H1 (cell line): ENCODE measurements at regions not wholly inside any gene's neighbourhood (a gene's known extent, or its start where the extent isn't known, plus 50 kb on each side); places are given as distances from the start of the nearest gene placed in this dataset.

Experiments
- CTCF ChIA-PET: fragments of 300-600 bp; sonication (Branson Sonifier 250); formaldehyde crosslinking; loops from one replicate; lab custom pipeline; 2021; ENCODE audit not compliant: partially characterized antibody; lab: Charles Lee
- POLR2A ChIA-PET: fragments of 300-600 bp; sonication (Branson Sonifier 250); formaldehyde crosslinking; loops from one replicate; lab custom pipeline; 2021; ENCODE audit warnings: inconsistent platforms; ENCODE audit not compliant: partially characterized antibody; lab: Charles Lee
- DNase-seq, 2 experiments: peaks; one replicate each; pipeline versions ENCODE4 v3.0.0 to v3.0.0-alpha.2; 2010 to 2022; ENCODE audit warnings: low spot score in 2 of 2, low read depth in 1 of 2, mixed read lengths in 1 of 2
- FAIRE-seq: peaks from 2 replicates; lab custom pipeline; 2011; peaks lifted over from hg19 to GRCh38; lab: Jason Lieb, UNC
- H2AFZ ChIP-seq: 2 replicates; pipeline ENCODE4 v1.8.1; 2012; ENCODE audit warnings: low read length, inconsistent platforms
- H2AK5ac ChIP-seq: 2 replicates; pipeline ENCODE4 v1.6.1; 2013; ENCODE audit warnings: low read depth, low read length
- H2BK120ac ChIP-seq: replicated peaks from 2 replicates; pipeline ENCODE3; 2013; ENCODE audit warnings: low read depth, low read length, inconsistent platforms
- H2BK12ac ChIP-seq: 2 replicates; pipeline ENCODE4 v1.6.1; 2013; ENCODE audit warnings: low read depth, low read length
- H2BK15ac ChIP-seq: 2 replicates; pipeline ENCODE4 v1.6.1; 2013; ENCODE audit warnings: low read length
- H2BK20ac ChIP-seq: 2 replicates; pipeline ENCODE4 v1.6.1; 2013; ENCODE audit warnings: low read length
- H2BK5ac ChIP-seq: 2 replicates; pipeline ENCODE4 v1.6.1; 2013; ENCODE audit warnings: low read depth, low read length
- H3K14ac ChIP-seq: 2 replicates; pipeline ENCODE4 v1.6.1; 2013; ENCODE audit warnings: inconsistent platforms; ENCODE audit not compliant: insufficient read length
- H3K18ac ChIP-seq: 2 replicates; pipeline ENCODE4 v1.6.1; 2013; ENCODE audit warnings: low read length; ENCODE audit errors: extremely low read depth
- H3K23ac ChIP-seq: 2 replicates; pipeline ENCODE4 v1.6.1; 2013; ENCODE audit warnings: inconsistent platforms; ENCODE audit not compliant: insufficient read length
- H3K23me2 ChIP-seq: 2 replicates; pipeline ENCODE4 v1.6.1; 2013; ENCODE audit warnings: low read depth, low read length
- H3K27ac ChIP-seq: 2 replicates; pipeline ENCODE4 v1.6.1; 2011; ENCODE audit warnings: low read depth, low read length, inconsistent platforms
- H3K27me3 ChIP-seq, 4 experiments: replicated peaks in 1 of 4; 1 replicate in 1 of 4; 2 replicates in 3 of 4; pipeline versions ENCODE4 v1.6.1 to v1.8.1; 2011 to 2013; ENCODE audit warnings: low read length in 3 of 4, mild to moderate bottlenecking in 3 of 4, inconsistent platforms in 2 of 4, mixed read lengths in 2 of 4, moderate library complexity in 1 of 4; ENCODE audit not compliant: control insufficient read depth in 3 of 4, insufficient read depth in 3 of 4; ENCODE audit errors: extremely low read depth in 1 of 4
- H3K36me3 ChIP-seq, 4 experiments: 2 replicates each; pipeline versions ENCODE4 v1.6.1 to v1.8.1; 2011 to 2013; ENCODE audit warnings: mild to moderate bottlenecking in 4 of 4, low read length in 3 of 4, moderate library complexity in 2 of 4, control low read depth in 1 of 4, inconsistent platforms in 1 of 4; ENCODE audit not compliant: insufficient read depth in 4 of 4, control insufficient read depth in 2 of 4
- H3K4ac ChIP-seq: replicated peaks from 2 replicates; pipeline ENCODE3; 2013; ENCODE audit warnings: low read length, low read depth, mixed read lengths, inconsistent platforms; ENCODE audit not compliant: insufficient read length
- H3K4me1 ChIP-seq, 4 experiments: replicated peaks in 1 of 4; 1 replicate in 1 of 4; 2 replicates in 3 of 4; pipeline versions ENCODE4 v1.6.1 to v1.8.1; 2011 to 2013; ENCODE audit warnings: low read length in 3 of 4, inconsistent platforms in 2 of 4, mixed read lengths in 1 of 4; ENCODE audit not compliant: insufficient read depth in 4 of 4, control insufficient read depth in 3 of 4
- H3K4me2 ChIP-seq, 2 experiments: 2 replicates each; pipeline versions ENCODE4 v1.6.1 to v1.8.1; 2011 to 2013; ENCODE audit warnings: low read depth in 2 of 2, low read length in 2 of 2, control low read depth in 1 of 2, inconsistent platforms in 1 of 2, mild to moderate bottlenecking in 1 of 2; ENCODE audit not compliant: insufficient read depth in 1 of 2
- H3K4me3 ChIP-seq, 4 experiments: fragments of 200-600, 300-600 bp in 1 of 4; sonication (generic), shearing (Covaris generic), sonication (Bioruptor Twin) in 1 of 4; 2 replicates each; pipeline versions ENCODE4 v1.5.1 to v1.8.1; 2011 to 2016; ENCODE audit warnings: low read length in 4 of 4, low read depth in 3 of 4, control low read depth in 2 of 4, inconsistent platforms in 2 of 4, mild to moderate bottlenecking in 2 of 4, mixed read lengths in 1 of 4, moderate library complexity in 1 of 4; ENCODE audit not compliant: insufficient read depth in 2 of 4; ENCODE audit errors: extremely low read depth in 1 of 4
- H3K56ac ChIP-seq: replicated peaks from 2 replicates; pipeline ENCODE3; 2013; ENCODE audit warnings: low read depth, mild to moderate bottlenecking, mixed read lengths, low read length, inconsistent platforms; ENCODE audit not compliant: insufficient read length
- H3K79me1 ChIP-seq: 2 replicates; pipeline ENCODE4 v1.6.1; 2013; ENCODE audit warnings: low read depth, low read length, control low read depth
- H3K79me2 ChIP-seq, 2 experiments: 2 replicates each; pipeline versions ENCODE4 v1.6.1 to v1.8.1; 2012 to 2013; ENCODE audit warnings: low read length in 2 of 2, mild to moderate bottlenecking in 2 of 2, inconsistent platforms in 1 of 2; ENCODE audit not compliant: insufficient read depth in 2 of 2, control insufficient read depth in 1 of 2
- H3K9ac ChIP-seq, 4 experiments: replicated peaks in 1 of 4; 1 replicate in 1 of 4; 2 replicates in 3 of 4; pipeline versions ENCODE4 v1.6.1 to v1.8.1; 2011 to 2013; ENCODE audit warnings: low read depth in 3 of 4, low read length in 3 of 4, control low read depth in 2 of 4, mild to moderate bottlenecking in 2 of 4, moderate library complexity in 2 of 4, inconsistent platforms in 1 of 4; ENCODE audit errors: extremely low read depth in 1 of 4
- H3K9me3 ChIP-seq, 2 experiments: 2 replicates each; pipeline versions ENCODE4 v1.6.1 to v1.8.1; 2012 to 2013; ENCODE audit warnings: mild to moderate bottlenecking in 2 of 2, moderate library complexity in 2 of 2, control low read depth in 1 of 2, inconsistent platforms in 1 of 2, low read depth in 1 of 2, low read length in 1 of 2, mixed read lengths in 1 of 2; ENCODE audit not compliant: insufficient read depth in 2 of 2
- H4K20me1 ChIP-seq, 2 experiments: replicated peaks in 1 of 2; 2 replicates each; pipeline versions ENCODE3 to v1.8.1; 2011 to 2013; ENCODE audit warnings: inconsistent platforms in 2 of 2, low read length in 2 of 2, mild to moderate bottlenecking in 1 of 2; ENCODE audit not compliant: insufficient read depth in 2 of 2, control insufficient read depth in 1 of 2
- H4K5ac ChIP-seq: 2 replicates; pipeline ENCODE4 v1.6.1; 2013; ENCODE audit warnings: low read length, low read depth, mixed read lengths, inconsistent platforms; ENCODE audit not compliant: insufficient read length
- H4K8ac ChIP-seq: 2 replicates; pipeline ENCODE4 v1.8.0; 2013; ENCODE audit warnings: mild to moderate bottlenecking, moderate library complexity, low read length, inconsistent platforms; ENCODE audit not compliant: insufficient read depth; ENCODE audit errors: extremely low read depth
- H4K91ac ChIP-seq: replicated peaks from 2 replicates; pipeline ENCODE3; 2013; ENCODE audit warnings: low read length, mixed read lengths, inconsistent platforms; ENCODE audit not compliant: insufficient read length
- CTCF ChIP-seq, 3 experiments: IDR thresholded peaks; 1 replicate in 2 of 3; 2 replicates in 1 of 3; pipeline versions ENCODE4 v1.5.1 to v1.6.1; 2011; ENCODE audit warnings: low read length in 3 of 3, mild to moderate bottlenecking in 3 of 3, inconsistent platforms in 2 of 3, low read depth in 1 of 3, moderate library complexity in 1 of 3; ENCODE audit not compliant: insufficient read depth in 1 of 3; ENCODE audit errors: control extremely low read depth in 1 of 3
- PHF8 ChIP-seq: fragments of 200-600 bp; sonication (generic); conservative IDR thresholded peaks from 2 replicates; pipeline ENCODE4 v1.7.1; 2012; ENCODE audit warnings: low read depth, mild to moderate bottlenecking, inconsistent platforms, low read length, moderate library complexity
- RAD21 ChIP-seq, 2 experiments: IDR thresholded peaks in 1 of 2; conservative IDR thresholded peaks in 1 of 2; 2 replicates each; pipeline ENCODE4 v1.6.1; 2011; ENCODE audit warnings: low read depth in 2 of 2, low read length in 2 of 2, improper control_type of control experiment in 1 of 2, inconsistent platforms in 1 of 2, mild to moderate bottlenecking in 1 of 2, moderate library complexity in 1 of 2
- WGBS, 2 experiments: shearing (Covaris generic) in 1 of 2; methylation state at CpG; one replicate each; pipeline versions ENCODE4 v1.1.6 to v1.1.7; 2013 to 2015; ENCODE audit warnings: low lambda C conversion rate in 2 of 2, mixed read lengths in 2 of 2, inconsistent platforms in 1 of 2, low coverage in 1 of 2, missing lambda C conversion rate in 1 of 2; ENCODE audit not compliant: insufficient replicate concordance in 2 of 2, insufficient coverage in 1 of 2, insufficient read length in 1 of 2; ENCODE audit errors: extremely low coverage in 1 of 2, missing lambda C conversion rate in 1 of 2; 5-methylcytosine and 5-hydroxymethylcytosine counted together

GRCh38 chr2:40935349-40935748, 483.5 kb upstream of the SLC8A1 start:
- H4K91ac ChIP-seq: no peak overlapping the region
- H4K20me1 ChIP-seq: no peaks in the 10 kb centered on the region
- no peak overlapping the region for H3K4me2 ChIP-seq
- H4K5ac ChIP-seq: no peak overlapping the region
- TF ChIP-seq RAD21 (IDR thresholded peaks at IDR 0.05 in 1 of 2, conservative IDR thresholded peaks at IDR 0.05 in 1 of 2; ENCODE audit: low read depth in 2 of 2, low read length in 2 of 2) (peak; percentile 29 to 39; a peak in 2 of 4 replicates), PHF8 (no peak), CTCF (IDR thresholded peaks at IDR 0.05; ENCODE audit: control extremely low read depth in 1 of 3, insufficient read depth in 1 of 3, low read depth in 1 of 3, low read length in 3 of 3) (peak in 2 of 3 experiments; percentile 19 to 48; a peak in 2 of 4 replicates)
- H3K4ac ChIP-seq: no peak overlapping the region
- no peak overlapping the region for H3K56ac ChIP-seq
- CTCF ChIA-PET: interaction anchor here (0.6 to 1.6 kb wide), 6 partner anchors 13 to 196 kb away, joined by 3 to 4 read pairs (median 3); no protein-coding TSS in a partner anchor
- H4K8ac ChIP-seq: no peak overlapping the region
- no peaks in the 10 kb centered on the region for H3K4me1 ChIP-seq
- H3K79me2 ChIP-seq: no peaks in the 10 kb centered on the region
- H2BK12ac ChIP-seq: no peak overlapping the region
- no peaks in the 10 kb centered on the region for H3K23me2 ChIP-seq
- no peak overlapping the region for H3K14ac ChIP-seq
- H3K9ac ChIP-seq: no peak overlapping the region
- H2AK5ac ChIP-seq: no peak overlapping the region
- H3K9me3 ChIP-seq: no peaks in the 10 kb centered on the region
- no peak overlapping the region for H2BK15ac ChIP-seq
- H3K27ac ChIP-seq: no peak overlapping the region
- H3K27me3 ChIP-seq: no peaks in the 10 kb centered on the region
- FAIRE-seq: peak; percentile 90
- H2BK120ac ChIP-seq: no peak overlapping the region
- H2BK20ac ChIP-seq: no peak overlapping the region
- no peak for DNase-seq
- no peak overlapping the region for H3K18ac ChIP-seq
- WGBS, 2 experiments: 78% methylated on average over 2 of the region's 2 CpGs; no CpG with 5 or more reads in 1 of the 2 experiments
- no peak overlapping the region for H2BK5ac ChIP-seq
- no peaks in the 10 kb centered on the region for H3K36me3 ChIP-seq
- 0 out of 2 replicates have a peak overlapping the region, but pooled peaks have one; percentile 18 for H2AFZ ChIP-seq
- POLR2A ChIA-PET: no interaction called here
- no peak overlapping the region for H3K4me3 ChIP-seq
- no peaks in the 10 kb centered on the region for H3K79me1 ChIP-seq
- no peak overlapping the region for H3K23ac ChIP-seq
